ENCODE measurements at regions not wholly inside any gene's neighbourhood (a gene's known extent, or its start where the extent isn't known, plus 50 kb on each side); places are given as distances from the start of the nearest gene placed in this dataset.
A peak's percentile ranks its signal among the peaks of the same experiment; 100 is the strongest.
"Not testable (repeated sequence)": the region's sequence is repeated elsewhere in the genome, so short reads cannot be mapped to it uniquely, and the experiment has no call there.

DNA sequence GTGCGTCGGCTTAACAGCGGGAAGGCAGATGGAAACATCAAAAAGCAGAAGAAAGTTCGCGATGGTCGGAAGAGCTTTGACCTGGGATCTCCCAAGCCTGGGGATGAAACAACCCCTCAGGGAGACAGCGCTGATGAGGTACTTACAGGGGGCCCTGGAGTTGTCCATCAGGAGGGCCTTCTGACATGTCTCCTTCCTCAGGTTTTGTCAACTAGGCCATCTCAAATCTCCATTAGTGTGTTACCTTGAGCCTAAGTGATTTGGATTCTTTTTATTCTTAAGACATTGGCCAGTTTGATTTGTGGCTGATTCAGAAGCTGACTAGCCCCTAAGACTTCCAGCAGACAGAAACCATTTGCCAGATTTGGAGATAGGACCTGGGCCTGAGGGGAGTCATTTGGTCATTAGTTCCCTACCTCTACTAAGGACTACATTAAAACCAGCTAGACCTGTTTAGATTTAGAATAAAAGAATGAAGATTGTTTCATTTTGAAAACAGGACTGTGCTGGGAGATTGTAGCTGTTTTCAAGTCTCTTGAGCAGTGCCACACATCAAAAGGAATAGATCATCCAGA lies 97.6 kb upstream of the UMPS start:
- Histone ChIP-seq H3K9ac (ENCODE audit: low read length) (no peak overlapping the region), H3K36me3 (ENCODE audit: control insufficient read depth, insufficient read depth, low read length) (no peaks in the 10 kb centered on the region), H3K9me3 (ENCODE audit: control insufficient read depth, low read length) (no peaks in the 10 kb centered on the region), H3K4me1 (ENCODE audit: control insufficient read depth, insufficient read depth, low read length) (peaks cover 75% of the 10 kb centered on the region), H3K4me3 (ENCODE audit: low read length) (no peak overlapping the region), H3K27me3 (ENCODE audit: control insufficient read depth, insufficient read depth, low read length) (no peaks in the 10 kb centered on the region)

DNA sequence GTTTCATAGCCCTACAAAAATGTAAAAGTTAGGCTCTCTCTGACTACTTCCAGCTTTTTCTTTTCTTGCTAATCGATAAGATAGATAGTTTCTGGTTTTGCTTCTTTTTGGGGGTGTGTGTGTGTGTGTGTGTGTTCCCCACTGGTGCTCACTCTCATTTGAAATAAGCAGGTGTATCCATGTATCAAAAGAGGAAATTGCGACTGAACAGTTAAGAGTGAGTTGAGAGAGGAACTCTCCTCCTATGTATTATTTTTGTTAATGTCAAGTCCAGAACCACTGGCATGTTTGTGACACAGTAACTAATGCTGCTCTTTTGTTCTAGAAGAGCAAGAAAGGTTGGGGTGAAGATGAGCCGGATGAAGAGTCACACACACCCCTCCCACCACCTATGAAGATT lies 96.7 kb upstream of the UMPS start:
- Histone ChIP-seq H3K4me3 (ENCODE audit: low read length) (no peak overlapping the region), H3K4me1 (ENCODE audit: control insufficient read depth, insufficient read depth, low read length) (peaks cover 77% of the 10 kb centered on the region), H3K9ac (ENCODE audit: low read length) (no peak overlapping the region), H3K27me3 (ENCODE audit: control insufficient read depth, insufficient read depth, low read length) (no peaks in the 10 kb centered on the region), H3K36me3 (ENCODE audit: control insufficient read depth, insufficient read depth, low read length) (no peaks in the 10 kb centered on the region), H3K9me3 (ENCODE audit: control insufficient read depth, low read length) (no peaks in the 10 kb centered on the region)

DNA sequence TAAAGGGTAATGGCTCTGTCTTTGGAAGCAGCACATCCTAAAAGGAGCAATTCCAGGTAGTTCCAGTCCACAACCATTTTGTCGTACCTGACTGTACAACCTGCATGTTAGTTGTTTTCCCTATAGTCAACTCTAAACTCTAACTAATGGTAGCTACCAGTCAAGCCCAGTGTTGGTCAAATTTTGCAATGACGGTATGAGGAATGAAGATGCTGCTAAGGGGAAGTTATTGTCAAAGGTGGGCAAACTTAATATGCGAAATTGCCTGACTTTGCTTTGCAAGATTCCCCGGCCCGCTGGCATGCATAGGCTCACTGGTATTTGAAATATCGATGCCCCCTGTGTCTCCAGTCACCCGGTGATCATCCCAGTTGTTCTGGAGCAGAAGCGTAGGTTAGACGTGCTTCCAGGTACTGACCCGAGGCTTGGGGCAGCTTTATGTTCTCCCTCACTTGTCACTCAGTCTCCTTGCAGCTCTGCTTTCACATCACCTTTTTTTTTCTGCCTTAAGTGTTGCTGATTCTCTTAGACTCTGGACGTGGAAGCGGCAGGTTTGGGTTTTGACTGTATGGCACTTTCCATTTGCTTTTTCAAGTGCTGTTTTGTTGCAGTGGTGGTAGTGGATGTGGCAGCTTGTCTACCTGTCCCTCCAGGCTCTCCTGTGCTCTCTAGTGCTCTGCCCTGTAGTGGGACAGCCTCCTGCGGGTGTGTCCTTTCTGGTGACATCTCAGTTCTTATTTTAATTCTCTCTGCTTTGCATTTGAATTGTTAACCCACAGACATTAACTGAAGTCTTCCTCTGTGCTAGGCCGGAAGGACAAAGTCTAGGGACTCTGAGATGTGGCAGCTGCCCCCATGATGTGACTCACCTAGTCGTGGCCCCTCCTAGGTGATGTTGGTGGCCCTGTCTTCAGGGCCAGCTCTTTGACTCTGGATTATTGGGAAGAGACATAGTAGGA lies 95.8 kb upstream of the UMPS start:
- Histone ChIP-seq H3K27me3 (ENCODE audit: control insufficient read depth, insufficient read depth, low read length) (no peaks in the 10 kb centered on the region), H3K4me3 (ENCODE audit: low read length) (no peak overlapping the region), H3K9ac (ENCODE audit: low read length) (no peak overlapping the region), H3K36me3 (ENCODE audit: control insufficient read depth, insufficient read depth, low read length) (no peaks in the 10 kb centered on the region), H3K4me1 (ENCODE audit: control insufficient read depth, insufficient read depth, low read length) (peaks cover 79% of the 10 kb centered on the region), H3K9me3 (ENCODE audit: control insufficient read depth, low read length) (no peaks in the 10 kb centered on the region)

DNA sequence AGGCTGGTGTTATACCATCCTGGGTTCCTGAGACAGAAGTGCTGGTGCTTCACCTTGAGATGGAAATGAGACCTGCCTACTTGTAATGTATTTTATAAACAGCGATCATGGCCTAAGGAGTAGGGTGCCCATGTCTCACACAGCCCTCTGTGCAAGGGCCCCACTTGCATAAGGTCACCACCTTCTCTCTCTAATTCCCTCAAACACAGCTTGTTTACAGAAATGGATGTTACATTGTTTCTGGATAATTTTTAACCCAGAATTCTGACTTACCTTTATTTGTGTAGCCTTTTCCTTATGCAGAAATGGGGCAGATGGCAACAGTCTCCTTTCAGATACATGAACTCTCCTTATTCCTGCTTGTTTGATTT lies 95.1 kb upstream of the UMPS start:
- Histone ChIP-seq H3K4me3 (ENCODE audit: low read length) (no peak overlapping the region), H3K27me3 (ENCODE audit: control insufficient read depth, insufficient read depth, low read length) (no peaks in the 10 kb centered on the region), H3K9ac (ENCODE audit: low read length) (no peak overlapping the region), H3K9me3 (ENCODE audit: control insufficient read depth, low read length) (no peaks in the 10 kb centered on the region), H3K4me1 (ENCODE audit: control insufficient read depth, insufficient read depth, low read length) (peaks cover 77% of the 10 kb centered on the region), H3K36me3 (ENCODE audit: control insufficient read depth, insufficient read depth, low read length) (no peaks in the 10 kb centered on the region)

DNA sequence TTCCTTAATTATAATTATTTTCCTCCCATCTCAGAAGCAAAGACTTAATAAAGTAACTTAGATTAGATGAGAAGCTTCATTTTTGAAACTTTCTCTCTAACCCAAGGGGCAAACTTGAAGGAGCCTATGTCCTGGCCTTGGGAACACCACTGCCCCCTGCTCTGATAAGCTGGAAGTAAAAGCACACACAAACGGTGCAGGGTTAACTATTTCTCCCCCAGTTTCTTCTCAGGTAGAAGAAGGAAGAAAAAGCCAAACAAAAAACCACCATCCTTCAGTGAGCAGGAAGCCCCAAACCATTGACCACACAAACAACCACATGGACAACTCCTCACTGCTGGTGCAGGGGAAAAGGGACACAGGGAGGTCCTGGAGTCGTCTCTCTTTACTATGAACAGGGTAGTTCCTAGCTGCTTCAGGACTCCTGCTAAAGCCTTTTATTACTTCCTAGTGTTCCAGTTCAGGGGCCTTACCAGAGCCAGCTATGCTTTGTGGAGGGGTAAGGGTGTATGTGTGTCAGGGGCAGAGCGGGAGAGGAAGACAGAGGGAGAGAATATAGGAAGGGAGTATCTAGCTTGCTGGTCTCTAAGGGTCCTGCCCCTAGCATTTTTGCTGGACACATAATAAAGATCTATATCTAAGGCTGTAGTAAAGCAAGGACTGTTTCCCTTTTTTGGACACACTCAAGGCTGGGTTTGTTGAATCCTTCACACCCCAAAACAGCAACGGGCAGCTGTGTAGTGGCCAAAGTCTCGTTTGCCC lies 94.0 kb upstream of the UMPS start:
- H3K36me3 ChIP-seq (ENCODE audit: control insufficient read depth, insufficient read depth, low read length) = no peaks in the 10 kb centered on the region
- no peaks in the 10 kb centered on the region for H3K9me3 ChIP-seq (ENCODE audit: control insufficient read depth, low read length)
- no peaks in the 10 kb centered on the region for H3K27me3 ChIP-seq (ENCODE audit: control insufficient read depth, insufficient read depth, low read length)
- H3K4me1 ChIP-seq (ENCODE audit: control insufficient read depth, insufficient read depth, low read length) = peaks cover 76% of the 10 kb centered on the region
- H3K9ac ChIP-seq (ENCODE audit: low read length) = peak overlapping the region; percentile 37
- H3K4me3 ChIP-seq (ENCODE audit: low read length) = no peak overlapping the region

DNA sequence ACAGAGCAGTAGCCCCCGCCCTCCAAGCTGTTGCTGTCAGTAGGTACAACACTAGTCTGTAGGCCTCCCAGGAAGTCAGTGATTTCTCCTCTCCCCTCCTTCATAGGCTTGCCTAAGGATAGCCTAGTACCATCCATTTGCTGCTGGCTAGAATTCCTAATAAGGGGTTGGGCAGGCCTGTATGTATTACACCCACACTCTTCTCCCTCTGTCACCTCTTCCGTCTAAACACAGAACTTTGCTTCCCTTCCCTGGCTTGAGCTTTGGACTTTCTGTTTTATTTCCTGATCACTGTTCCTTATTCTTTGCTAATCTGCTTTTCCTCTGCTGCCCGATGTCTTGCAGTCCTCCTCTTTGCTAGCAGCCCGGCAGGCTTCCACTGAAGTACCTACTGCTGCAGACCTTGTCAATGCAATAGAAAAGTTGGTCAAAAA lies 93.4 kb upstream of the UMPS start:
- Histone ChIP-seq H3K9me3 (ENCODE audit: control insufficient read depth, low read length) (no peaks in the 10 kb centered on the region), H3K36me3 (ENCODE audit: control insufficient read depth, insufficient read depth, low read length) (no peaks in the 10 kb centered on the region), H3K4me3 (ENCODE audit: low read length) (no peak overlapping the region), H3K9ac (ENCODE audit: low read length) (peak overlapping the region; percentile 37), H3K27me3 (ENCODE audit: control insufficient read depth, insufficient read depth, low read length) (no peaks in the 10 kb centered on the region), H3K4me1 (ENCODE audit: control insufficient read depth, insufficient read depth, low read length) (peaks cover 74% of the 10 kb centered on the region)

DNA sequence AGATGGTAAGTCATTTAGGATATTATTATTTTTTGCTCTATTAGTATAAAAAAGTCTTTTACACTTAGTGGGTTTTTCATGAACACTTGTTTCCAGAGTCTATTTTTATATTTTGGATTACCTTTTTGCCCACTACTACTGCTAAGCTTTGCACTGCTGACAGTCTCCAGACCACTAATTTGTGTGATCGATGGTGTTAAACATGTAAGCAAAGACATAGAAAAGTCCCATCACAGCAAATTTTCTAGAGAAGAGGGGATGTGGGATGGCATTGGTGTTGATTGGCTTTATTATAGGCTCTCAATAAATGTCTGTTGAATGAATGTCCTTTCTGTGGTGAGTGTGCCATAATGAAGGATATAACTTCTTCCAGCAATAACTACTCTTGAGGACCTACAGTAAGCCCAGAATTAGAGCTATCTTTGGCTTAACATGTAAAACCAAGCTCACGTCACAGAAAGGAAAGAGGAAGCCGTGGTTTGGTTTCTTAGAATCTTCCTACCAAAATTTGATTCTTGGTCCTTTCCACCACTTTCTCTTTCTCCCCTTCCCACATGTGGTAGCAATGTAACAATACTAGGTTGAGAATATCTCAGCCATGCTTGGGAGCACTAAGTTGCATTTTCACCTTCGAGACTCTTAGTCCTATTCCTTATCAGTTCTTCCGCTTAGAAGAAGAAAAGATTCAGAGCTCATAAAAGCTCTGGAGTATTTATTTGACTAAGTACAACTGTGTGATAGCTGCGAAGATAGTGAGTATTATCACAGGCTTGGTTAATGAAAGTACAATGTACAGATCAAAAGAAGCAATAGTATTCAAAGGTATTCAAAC lies 90.6 kb upstream of the UMPS start:
- Histone ChIP-seq H3K27me3 (ENCODE audit: control insufficient read depth, insufficient read depth, low read length) (no peaks in the 10 kb centered on the region), H3K9ac (ENCODE audit: low read length) (no peak overlapping the region), H3K4me3 (ENCODE audit: low read length) (no peak overlapping the region), H3K36me3 (ENCODE audit: control insufficient read depth, insufficient read depth, low read length) (no peaks in the 10 kb centered on the region), H3K4me1 (ENCODE audit: control insufficient read depth, insufficient read depth, low read length) (peaks cover 58% of the 10 kb centered on the region), H3K9me3 (ENCODE audit: control insufficient read depth, low read length) (no peaks in the 10 kb centered on the region)

DNA sequence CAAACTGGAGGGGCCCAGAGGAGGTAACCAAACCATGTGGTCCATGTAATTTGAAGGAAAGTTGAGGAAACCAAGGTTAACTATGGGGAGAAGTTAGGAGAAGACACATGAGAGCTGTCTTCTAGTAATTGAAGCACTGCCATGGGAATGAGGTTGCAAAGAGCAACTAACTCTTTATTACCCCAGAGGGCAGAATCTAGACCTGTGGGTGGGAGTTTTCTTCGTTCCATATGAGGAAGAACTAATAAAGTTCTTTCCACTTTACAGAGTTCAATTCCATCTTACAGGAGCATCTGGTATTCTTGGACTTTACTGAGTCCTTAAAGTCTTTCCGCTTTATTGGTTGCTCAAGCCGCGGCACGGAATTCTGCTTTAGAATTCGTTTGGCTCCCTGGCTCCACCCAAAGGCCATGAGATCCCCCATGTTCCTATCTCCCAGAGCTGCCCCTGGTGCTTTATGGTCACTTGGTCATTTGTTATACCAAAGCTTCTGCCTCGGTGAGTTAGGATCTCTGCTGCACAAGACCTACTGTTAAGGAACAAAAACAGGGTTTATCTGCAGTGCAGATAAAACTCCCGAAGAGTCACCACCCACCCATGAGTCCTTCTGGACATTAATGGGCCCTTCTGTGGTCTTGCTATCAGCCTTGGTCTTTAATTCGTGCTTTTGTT lies 89.5 kb upstream of the UMPS start:
- Histone ChIP-seq H3K9ac (ENCODE audit: low read length) (no peak overlapping the region), H3K36me3 (ENCODE audit: control insufficient read depth, insufficient read depth, low read length) (no peaks in the 10 kb centered on the region), H3K9me3 (ENCODE audit: control insufficient read depth, low read length) (no peaks in the 10 kb centered on the region), H3K4me3 (ENCODE audit: low read length) (no peak overlapping the region), H3K27me3 (ENCODE audit: control insufficient read depth, insufficient read depth, low read length) (no peaks in the 10 kb centered on the region), H3K4me1 (ENCODE audit: control insufficient read depth, insufficient read depth, low read length) (peaks cover 47% of the 10 kb centered on the region)

DNA sequence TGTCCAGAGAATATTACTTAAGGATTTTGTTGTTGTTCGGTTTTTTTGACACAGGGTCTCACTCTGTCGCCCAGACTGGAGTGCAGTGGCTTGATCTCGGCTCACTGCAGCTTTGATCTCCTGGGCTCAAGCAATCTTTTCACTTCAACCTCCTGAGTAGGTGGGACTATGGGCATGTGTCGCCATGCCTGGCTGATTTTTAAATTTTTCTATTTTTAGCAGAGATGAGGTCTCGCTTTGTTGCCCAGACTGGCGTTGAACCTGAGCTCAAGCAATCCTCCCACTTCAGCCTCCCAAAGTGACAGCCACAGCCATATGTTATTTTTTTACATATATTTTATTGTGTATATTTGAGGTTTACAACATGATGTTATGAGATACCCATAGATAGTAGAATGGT lies 86.8 kb upstream of the UMPS start:
- Histone ChIP-seq H3K4me3 (ENCODE audit: low read length) (no peak overlapping the region), H3K36me3 (ENCODE audit: control insufficient read depth, insufficient read depth, low read length) (no peaks in the 10 kb centered on the region), H3K9ac (ENCODE audit: low read length) (no peak overlapping the region), H3K27me3 (ENCODE audit: control insufficient read depth, insufficient read depth, low read length) (no peaks in the 10 kb centered on the region), H3K9me3 (ENCODE audit: control insufficient read depth, low read length) (no peaks in the 10 kb centered on the region), H3K4me1 (ENCODE audit: control insufficient read depth, insufficient read depth, low read length) (peaks cover 25% of the 10 kb centered on the region)

DNA sequence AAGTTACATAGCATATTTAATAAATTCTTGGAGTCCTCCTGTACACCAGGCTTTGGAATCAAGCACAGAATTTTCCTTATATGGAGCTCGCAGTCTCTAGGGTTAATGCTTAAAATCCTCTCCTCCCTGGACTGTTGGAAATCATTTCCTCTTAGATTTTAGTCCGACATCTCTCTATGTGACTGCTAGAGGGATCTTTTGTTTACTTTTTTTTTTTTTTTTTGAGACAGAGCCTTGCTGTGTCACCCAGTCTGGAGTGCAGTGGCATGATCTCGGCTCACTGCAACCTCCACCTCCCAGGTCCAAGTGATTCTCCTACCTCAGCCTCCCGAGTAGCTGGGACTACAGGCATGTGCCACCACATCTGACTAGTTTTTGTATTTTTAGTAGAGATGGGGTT lies 84.1 kb upstream of the UMPS start:
- H3K4me1 ChIP-seq (ENCODE audit: control insufficient read depth, insufficient read depth, low read length); H3K9me3 ChIP-seq (ENCODE audit: control insufficient read depth, low read length); H3K27me3 ChIP-seq (ENCODE audit: control insufficient read depth, insufficient read depth, low read length); H3K9ac ChIP-seq (ENCODE audit: low read length); H3K36me3 ChIP-seq (ENCODE audit: control insufficient read depth, insufficient read depth, low read length); H3K4me3 ChIP-seq (ENCODE audit: low read length): not testable (repeated sequence)

DNA sequence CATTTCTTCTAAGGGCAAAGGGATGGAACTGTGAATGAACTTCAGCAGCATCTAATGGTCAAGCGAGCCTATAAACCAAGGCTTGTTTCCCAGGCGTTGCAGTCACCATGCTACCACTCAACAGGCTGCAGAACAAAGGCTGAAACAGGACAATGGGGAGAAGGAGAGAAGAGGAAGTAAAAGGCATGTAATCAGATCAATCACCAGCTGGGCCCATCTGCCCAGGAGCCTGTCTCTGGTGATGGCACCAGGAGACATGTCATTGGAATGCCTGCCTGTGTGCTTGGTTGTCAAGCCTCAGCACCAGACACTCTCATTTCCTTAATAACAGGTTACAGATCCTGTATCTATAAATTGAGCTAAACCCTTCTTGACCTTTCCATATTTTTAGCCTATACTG lies 81.7 kb upstream of the UMPS start:
- no peaks in the 10 kb centered on the region for H3K4me1 ChIP-seq (ENCODE audit: control insufficient read depth, insufficient read depth, low read length)
- no peaks in the 10 kb centered on the region for H3K9me3 ChIP-seq (ENCODE audit: control insufficient read depth, low read length)
- H3K9ac ChIP-seq (ENCODE audit: low read length) = no peak overlapping the region
- H3K27me3 ChIP-seq (ENCODE audit: control insufficient read depth, insufficient read depth, low read length) = no peaks in the 10 kb centered on the region
- no peak overlapping the region for H3K4me3 ChIP-seq (ENCODE audit: low read length)
- H3K36me3 ChIP-seq (ENCODE audit: control insufficient read depth, insufficient read depth, low read length) = peaks cover 7% of the 10 kb centered on the region

Measured in mucosa of stomach (tissue), 1 donor.